Mononuclear cell (primary cell): ENCODE measurements at regions not wholly inside any gene's neighbourhood (a gene's known extent, or its start where the extent isn't known, plus 50 kb on each side); places are given as distances from the start of the nearest gene placed in this dataset.
"Not testable (repeated sequence)": the region's sequence is repeated elsewhere in the genome, so short reads cannot be mapped to it uniquely, and the experiment has no call there.

Experiments
- H3K27me3 ChIP-seq: 2 replicates; pipeline ENCODE4 v1.6.0; 2011; ENCODE audit warnings: low read length, control low read depth; ENCODE audit not compliant: insufficient read depth
- H3K4me1 ChIP-seq: 2 replicates; pipeline ENCODE4 v1.5.1; 2011; ENCODE audit warnings: mild to moderate bottlenecking, low read length, control low read depth; ENCODE audit not compliant: insufficient read depth
- H3K4me3 ChIP-seq: 2 replicates; pipeline ENCODE4 v1.5.1; 2011; ENCODE audit warnings: mild to moderate bottlenecking, low read length, moderate library complexity
- H3K9me3 ChIP-seq: 2 replicates; pipeline ENCODE4 v1.5.1; 2011; ENCODE audit warnings: low read depth, mild to moderate bottlenecking, control low read depth, low read length

GRCh38 chr15:49706805-49707204, 86.0 kb downstream of the DTWD1 start:
- Histone ChIP-seq H3K4me1 (peaks cover 28% of the 10 kb centered on the region), H3K27me3 (no peaks in the 10 kb centered on the region), H3K4me3 (no peak overlapping the region), H3K9me3 (peaks cover 20% of the 10 kb centered on the region)

- Histone ChIP-seq H3K4me1 (peaks cover 34% of the 10 kb centered on the region), H3K4me3 (no peak overlapping the region), H3K27me3 (no peaks in the 10 kb centered on the region), H3K9me3 (peaks cover 20% of the 10 kb centered on the region)
Observed at GRCh38 chr15:49707598-49707997, 86.8 kb downstream of the DTWD1 start.

- H3K27me3 ChIP-seq, result no peaks in the 10 kb centered on the region
- no peak overlapping the region for H3K4me3 ChIP-seq
- peaks cover 56% of the 10 kb centered on the region for H3K4me1 ChIP-seq
- peaks cover 20% of the 10 kb centered on the region for H3K9me3 ChIP-seq
Observed at GRCh38 chr15:49709646-49710214, 88.9 kb downstream of the DTWD1 start.

- Histone ChIP-seq H3K4me3 (no peak overlapping the region), H3K9me3 (peaks cover 20% of the 10 kb centered on the region), H3K4me1 (peaks cover 76% of the 10 kb centered on the region), H3K27me3 (no peaks in the 10 kb centered on the region)
Observed at GRCh38 chr15:49712162-49712561, 91.3 kb downstream of the DTWD1 start.

GRCh38 chr15:49712846-49713450, 92.1 kb downstream of the DTWD1 start:
- Histone ChIP-seq H3K4me3 (no peak overlapping the region), H3K27me3 (no peaks in the 10 kb centered on the region), H3K4me1 (peaks cover 79% of the 10 kb centered on the region), H3K9me3 (peaks cover 20% of the 10 kb centered on the region)

- no peaks in the 10 kb centered on the region for H3K27me3 ChIP-seq
- peaks cover 2% of the 10 kb centered on the region for H3K9me3 ChIP-seq
- no peak overlapping the region for H3K4me3 ChIP-seq
- H3K4me1 ChIP-seq, result peaks cover 78% of the 10 kb centered on the region
Observed at GRCh38 chr15:49715211-49715610, 94.4 kb downstream of the DTWD1 start.

GRCh38 chr15:49715701-49716100, 94.9 kb downstream of the DTWD1 start:
- Histone ChIP-seq H3K27me3 (no peaks in the 10 kb centered on the region), H3K4me1 (peaks cover 73% of the 10 kb centered on the region), H3K4me3 (no peak overlapping the region), H3K9me3 (no peaks in the 10 kb centered on the region)

GRCh38 chr15:49718234-49718633, 97.4 kb downstream of the DTWD1 start:
- no peaks in the 10 kb centered on the region for H3K27me3 ChIP-seq
- no peaks in the 10 kb centered on the region for H3K9me3 ChIP-seq
- no peak overlapping the region for H3K4me3 ChIP-seq
- H3K4me1 ChIP-seq, result peaks cover 66% of the 10 kb centered on the region

- Histone ChIP-seq H3K9me3 (no peaks in the 10 kb centered on the region), H3K4me3 (no peak overlapping the region), H3K27me3 (no peaks in the 10 kb centered on the region), H3K4me1 (peaks cover 60% of the 10 kb centered on the region)
Observed at GRCh38 chr15:49718846-49719245, 98.0 kb downstream of the DTWD1 start.

- Histone ChIP-seq H3K4me3 (no peak overlapping the region), H3K4me1 (peaks cover 46% of the 10 kb centered on the region), H3K27me3 (no peaks in the 10 kb centered on the region), H3K9me3 (no peaks in the 10 kb centered on the region)
Observed at GRCh38 chr15:49720261-49720660, 99.4 kb downstream of the DTWD1 start.

GRCh38 chr15:49721091-49721490, 100.2 kb downstream of the DTWD1 start:
- Histone ChIP-seq H3K4me1 (peaks cover 38% of the 10 kb centered on the region), H3K27me3 (no peaks in the 10 kb centered on the region), H3K4me3 (no peak overlapping the region), H3K9me3 (no peaks in the 10 kb centered on the region)

GRCh38 chr15:49721621-49722020, 100.8 kb downstream of the DTWD1 start:
- H3K9me3 ChIP-seq, result no peaks in the 10 kb centered on the region
- H3K4me3 ChIP-seq, result no peak overlapping the region
- H3K4me1 ChIP-seq, result peaks cover 33% of the 10 kb centered on the region
- no peaks in the 10 kb centered on the region for H3K27me3 ChIP-seq

- H3K4me3 ChIP-seq, result no peak overlapping the region
- H3K27me3 ChIP-seq, result no peaks in the 10 kb centered on the region
- H3K4me1 ChIP-seq, result peaks cover 12% of the 10 kb centered on the region
- H3K9me3 ChIP-seq, result no peaks in the 10 kb centered on the region
Observed at GRCh38 chr15:49723981-49724380, 103.1 kb downstream of the DTWD1 start.

- Histone ChIP-seq H3K4me3 (no peak overlapping the region), H3K27me3 (no peaks in the 10 kb centered on the region), H3K9me3 (peaks cover 2% of the 10 kb centered on the region), H3K4me1 (no peaks in the 10 kb centered on the region)
Observed at GRCh38 chr15:49731187-49732099, 110.6 kb downstream of the DTWD1 start.

- not testable (repeated sequence) for H3K4me1 ChIP-seq, H3K4me3 ChIP-seq, H3K27me3 ChIP-seq, H3K9me3 ChIP-seq
Observed at GRCh38 chr15:49732109-49732508, 111.3 kb downstream of the DTWD1 start.
